ELR (cell line): ENCODE measurements at regions not wholly inside any gene's neighbourhood (a gene's known extent, or its start where the extent isn't known, plus 50 kb on each side); places are given as distances from the start of the nearest gene placed in this dataset.

Experiments used
- DNase-seq: peaks from one replicate; pipeline ENCODE4 v3.0.0-alpha.2; 2015; ENCODE audit warnings: low read depth

- peak; percentile 85 for DNase-seq
These were observed 277.4 kb upstream of the SOX5 start for GRCh38 chr12:24226745-24227350.

- DNase-seq, result no peak
These were observed 274.9 kb upstream of the SOX5 start for GRCh38 chr12:24224401-24224800.

GRCh38 chr12:24223926-24224325, 274.5 kb upstream of the SOX5 start:
- no peak for DNase-seq

- DNase-seq, result peak; percentile 80
These were observed 273.5 kb upstream of the SOX5 start for GRCh38 chr12:24222968-24223367.

GRCh38 chr12:24212496-24212895, 263.0 kb upstream of the SOX5 start:
- no peak for DNase-seq

- no peak for DNase-seq
These were observed 257.2 kb upstream of the SOX5 start for GRCh38 chr12:24206621-24207020.

- DNase-seq, result peak; percentile 13
These were observed 251.9 kb upstream of the SOX5 start for GRCh38 chr12:24201258-24201970.

GRCh38 chr12:24200010-24200409, 250.5 kb upstream of the SOX5 start:
- DNase-seq, result no peak

- no peak for DNase-seq
These were observed 249.6 kb upstream of the SOX5 start for GRCh38 chr12:24198936-24199671.

- DNase-seq, result peak; percentile 34
These were observed 248.6 kb upstream of the SOX5 start for GRCh38 chr12:24198070-24198469.

GRCh38 chr12:24197532-24197931, 248.1 kb upstream of the SOX5 start:
- DNase-seq, result no peak

GRCh38 chr12:24195063-24195462, 245.6 kb upstream of the SOX5 start:
- no peak for DNase-seq

GRCh38 chr12:24191117-24191516, 241.6 kb upstream of the SOX5 start:
- DNase-seq, result no peak

- no peak for DNase-seq
These were observed 236.3 kb upstream of the SOX5 start for GRCh38 chr12:24185782-24186181.

- no peak for DNase-seq
These were observed 228.4 kb upstream of the SOX5 start for GRCh38 chr12:24177889-24178288.

GRCh38 chr12:24175929-24176328, 226.5 kb upstream of the SOX5 start:
- no peak for DNase-seq

GRCh38 chr12:24175284-24175683, 225.8 kb upstream of the SOX5 start:
- DNase-seq, result no peak

GRCh38 chr12:24173067-24173466, 223.6 kb upstream of the SOX5 start:
- DNase-seq, result no peak

- DNase-seq, result no peak
These were observed 223.2 kb upstream of the SOX5 start for GRCh38 chr12:24172773-24173066.

- peak; percentile 17 for DNase-seq
These were observed 222.7 kb upstream of the SOX5 start for GRCh38 chr12:24172031-24172772.

GRCh38 chr12:24155042-24155441, 205.6 kb upstream of the SOX5 start:
- DNase-seq, result no peak

GRCh38 chr12:24153079-24153478, 203.6 kb upstream of the SOX5 start:
- no peak for DNase-seq

GRCh38 chr12:24152270-24152669, 202.8 kb upstream of the SOX5 start:
- DNase-seq, result no peak
